ENCODE measurements at regions not wholly inside any gene's neighbourhood (a gene's known extent, or its start where the extent isn't known, plus 50 kb on each side); places are given as distances from the start of the nearest gene placed in this dataset.

- H3K27ac Mint-ChIP-seq (ENCODE audit: unreplicated experiment), result no peak overlapping the region
- H3K36me3 Mint-ChIP-seq (ENCODE audit: low read depth), result peaks cover 4% of the 10 kb centered on the region
- no peak for DNase-seq (ENCODE audit: low spot score)
- peaks cover 8% of the 10 kb centered on the region for H3K9me3 Mint-ChIP-seq (ENCODE audit: low read depth)
- H3K4me1 Mint-ChIP-seq (ENCODE audit: low read depth), result peaks cover 14% of the 10 kb centered on the region
- H3K27me3 Mint-ChIP-seq (ENCODE audit: low read depth), result no peaks in the 10 kb centered on the region
- no peak for TF ChIP-seq CTCF (IDR thresholded peaks at IDR 0.05)
- no peak overlapping the region for H3K4me3 Mint-ChIP-seq (ENCODE audit: unreplicated experiment)
Measured at GRCh38 chr14:55519473-55520080, 60.4 kb upstream of the KTN1 start.

- H3K4me1 Mint-ChIP-seq (ENCODE audit: low read depth), result peaks cover 6% of the 10 kb centered on the region
- H3K9me3 Mint-ChIP-seq (ENCODE audit: low read depth), result peaks cover 8% of the 10 kb centered on the region
- TF ChIP-seq CTCF (IDR thresholded peaks at IDR 0.05), result no peak
- H3K4me3 Mint-ChIP-seq (ENCODE audit: unreplicated experiment), result no peak overlapping the region
- no peaks in the 10 kb centered on the region for H3K27me3 Mint-ChIP-seq (ENCODE audit: low read depth)
- H3K36me3 Mint-ChIP-seq (ENCODE audit: low read depth), result peaks cover 7% of the 10 kb centered on the region
- H3K27ac Mint-ChIP-seq (ENCODE audit: unreplicated experiment), result no peak overlapping the region
- DNase-seq (ENCODE audit: low spot score), result no peak
Measured at GRCh38 chr14:55523321-55523720, 56.7 kb upstream of the KTN1 start.
